ENCODE measurements at regions not wholly inside any gene's neighbourhood (a gene's known extent, or its start where the extent isn't known, plus 50 kb on each side); places are given as distances from the start of the nearest gene placed in this dataset.

- WGBS, 2 experiments (ENCODE audit: extremely low coverage in 2 of 2, insufficient read length in 1 of 2) = no CpG with 5 or more reads among the region's 2 CpGs
- Histone ChIP-seq H3K4ac (ENCODE audit: low read depth, low read length) (no peak overlapping the region), H3K14ac (replicated peaks; ENCODE audit: low read depth, low read length) (no peak overlapping the region), H4K20me1 (ENCODE audit: insufficient read depth, low read length) (no peaks in the 10 kb centered on the region), H3K27ac (ENCODE audit: insufficient read depth, low read length) (no peak overlapping the region), H3K36me3 (ENCODE audit: control insufficient read depth, insufficient read depth, low read length) (no peaks in the 10 kb centered on the region), H4K8ac (ENCODE audit: low read depth in 2 of 2, low read length in 2 of 2) (no peak overlapping the region), H2BK5ac (ENCODE audit: low read depth, low read length, poor library complexity, severe bottlenecking) (no peak overlapping the region), H4K91ac (ENCODE audit: insufficient read depth, low read depth, low read length) (no peak overlapping the region), H3K9me3 (ENCODE audit: control insufficient read depth, insufficient read depth, low read length) (no peaks in the 10 kb centered on the region), H2AK9ac (replicated peaks; ENCODE audit: low read depth, low read length, poor library complexity) (no peak overlapping the region), H3K9me1 (ENCODE audit: insufficient read depth, low read length) (peaks cover 8% of the 10 kb centered on the region), H2BK120ac (ENCODE audit: low read depth, low read length) (no peak overlapping the region), H3K79me1 (ENCODE audit: low read depth in 1 of 2, low read length in 2 of 2) (no peaks in the 10 kb centered on the region), H2AFZ (replicated peaks; ENCODE audit: low read length, poor library complexity) (no peak overlapping the region), H3K23ac (ENCODE audit: low read depth, low read length) (no peak overlapping the region), H4K5ac (ENCODE audit: low read depth, low read length) (no peak overlapping the region), H2BK15ac (ENCODE audit: low read depth, low read length) (no peak overlapping the region), H3K56ac (ENCODE audit: extremely low read depth, insufficient read depth, low read length) (no peak overlapping the region), H3K4me2 (ENCODE audit: low read depth, low read length) (no peak overlapping the region), H3K9ac (ENCODE audit: low read depth, low read length) (no peak overlapping the region), H3K18ac (ENCODE audit: low read depth, low read length) (no peak overlapping the region), H3K27me3 (ENCODE audit: control insufficient read depth, insufficient read depth, low read length) (no peaks in the 10 kb centered on the region), H2BK20ac (ENCODE audit: low read depth, low read length) (no peak overlapping the region), H2AK5ac (ENCODE audit: low read depth, low read length) (no peak overlapping the region), H3K4me1 (ENCODE audit: control insufficient read depth, insufficient read depth, low read length) (peaks cover 4% of the 10 kb centered on the region), H3K4me3 (ENCODE audit: insufficient read depth, low read depth, low read length) (no peak overlapping the region)
- BruUV-seq (replicated peaks) = no TSS peak
- DNase-seq (no peak), ATAC-seq (ENCODE audit: low read depth) (no peak)
- ChIA-PET POLR2A (ENCODE audit: unreplicated experiment) (no interaction called here), CTCF (no interaction called here)
- dilution Hi-C loops (cut with HindIII; ENCODE audit: low sequenced_read_pairs, unreplicated experiment) (no loop called here), intact Hi-C loops (cut with micrococcal nuclease) (no loop called here), in situ Hi-C loops (cut with MboI; ENCODE audit: low sequenced_read_pairs) (no loop called here)
- TF ChIP-seq FOS (IDR thresholded peaks at IDR 0.05; ENCODE audit: low read depth, low read length) (no peak), CEBPB (IDR thresholded peaks at IDR 0.05; ENCODE audit: low read depth, low read length) (0 out of 2 replicates have a peak, but pooled peaks have one; percentile 20)
- TF ChIP-seq, protein P1, sequence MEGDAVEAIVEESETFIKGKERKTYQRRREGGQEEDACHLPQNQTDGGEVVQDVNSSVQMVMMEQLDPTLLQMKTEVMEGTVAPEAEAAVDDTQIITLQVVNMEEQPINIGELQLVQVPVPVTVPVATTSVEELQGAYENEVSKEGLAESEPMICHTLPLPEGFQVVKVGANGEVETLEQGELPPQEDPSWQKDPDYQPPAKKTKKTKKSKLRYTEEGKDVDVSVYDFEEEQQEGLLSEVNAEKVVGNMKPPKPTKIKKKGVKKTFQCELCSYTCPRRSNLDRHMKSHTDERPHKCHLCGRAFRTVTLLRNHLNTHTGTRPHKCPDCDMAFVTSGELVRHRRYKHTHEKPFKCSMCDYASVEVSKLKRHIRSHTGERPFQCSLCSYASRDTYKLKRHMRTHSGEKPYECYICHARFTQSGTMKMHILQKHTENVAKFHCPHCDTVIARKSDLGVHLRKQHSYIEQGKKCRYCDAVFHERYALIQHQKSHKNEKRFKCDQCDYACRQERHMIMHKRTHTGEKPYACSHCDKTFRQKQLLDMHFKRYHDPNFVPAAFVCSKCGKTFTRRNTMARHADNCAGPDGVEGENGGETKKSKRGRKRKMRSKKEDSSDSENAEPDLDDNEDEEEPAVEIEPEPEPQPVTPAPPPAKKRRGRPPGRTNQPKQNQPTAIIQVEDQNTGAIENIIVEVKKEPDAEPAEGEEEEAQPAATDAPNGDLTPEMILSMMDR (conservative IDR thresholded peaks at IDR 0.05; ENCODE audit: low read depth, low read length) = no peak
- TF ChIP-seq, protein P2, sequence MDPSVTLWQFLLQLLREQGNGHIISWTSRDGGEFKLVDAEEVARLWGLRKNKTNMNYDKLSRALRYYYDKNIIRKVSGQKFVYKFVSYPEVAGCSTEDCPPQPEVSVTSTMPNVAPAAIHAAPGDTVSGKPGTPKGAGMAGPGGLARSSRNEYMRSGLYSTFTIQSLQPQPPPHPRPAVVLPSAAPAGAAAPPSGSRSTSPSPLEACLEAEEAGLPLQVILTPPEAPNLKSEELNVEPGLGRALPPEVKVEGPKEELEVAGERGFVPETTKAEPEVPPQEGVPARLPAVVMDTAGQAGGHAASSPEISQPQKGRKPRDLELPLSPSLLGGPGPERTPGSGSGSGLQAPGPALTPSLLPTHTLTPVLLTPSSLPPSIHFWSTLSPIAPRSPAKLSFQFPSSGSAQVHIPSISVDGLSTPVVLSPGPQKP (IDR thresholded peaks at IDR 0.05; ENCODE audit: borderline replicate concordance, low read depth, low read length) = no peak
Observed at GRCh38 chr18:57927511-57927910, 116.5 kb upstream of the NEDD4L start.

Data from IMR-90 (cell line).